ENCODE measurements at regions not wholly inside any gene's neighbourhood (a gene's known extent, or its start where the extent isn't known, plus 50 kb on each side); places are given as distances from the start of the nearest gene placed in this dataset.

- H3K9me3 ChIP-seq, result peaks cover 0 to 7% (median 0%) of the 10 kb centered on the region in 12 donors
- intact Hi-C loops (cut with DNase I), result no loop called here
- WGBS, 4 donors, result 14 to 25% (median 20%) methylated on average over 2 of the region's 2 CpGs
- TF ChIP-seq POLR2A (IDR thresholded peaks at IDR 0.05), result no peak
- no peak for TF ChIP-seq CTCF (IDR thresholded peaks at IDR 0.05)
- no peak overlapping the region for H3K27ac ChIP-seq
- no peaks in the 10 kb centered on the region for H3K36me3 ChIP-seq
- DNase-seq, result peak in 1 of 5 donors; percentile 20
- no peaks in the 10 kb centered on the region for H3K27me3 ChIP-seq
- H3K4me3 ChIP-seq, result no peak overlapping the region
- no peak for ATAC-seq
- H3K4me1 ChIP-seq, result peaks cover 0 to 7% (median 0%) of the 10 kb centered on the region in 12 donors
These were observed 485.2 kb upstream of the ROBO2 start for GRCh38 chr3:76554707-76555106.

DNA sequence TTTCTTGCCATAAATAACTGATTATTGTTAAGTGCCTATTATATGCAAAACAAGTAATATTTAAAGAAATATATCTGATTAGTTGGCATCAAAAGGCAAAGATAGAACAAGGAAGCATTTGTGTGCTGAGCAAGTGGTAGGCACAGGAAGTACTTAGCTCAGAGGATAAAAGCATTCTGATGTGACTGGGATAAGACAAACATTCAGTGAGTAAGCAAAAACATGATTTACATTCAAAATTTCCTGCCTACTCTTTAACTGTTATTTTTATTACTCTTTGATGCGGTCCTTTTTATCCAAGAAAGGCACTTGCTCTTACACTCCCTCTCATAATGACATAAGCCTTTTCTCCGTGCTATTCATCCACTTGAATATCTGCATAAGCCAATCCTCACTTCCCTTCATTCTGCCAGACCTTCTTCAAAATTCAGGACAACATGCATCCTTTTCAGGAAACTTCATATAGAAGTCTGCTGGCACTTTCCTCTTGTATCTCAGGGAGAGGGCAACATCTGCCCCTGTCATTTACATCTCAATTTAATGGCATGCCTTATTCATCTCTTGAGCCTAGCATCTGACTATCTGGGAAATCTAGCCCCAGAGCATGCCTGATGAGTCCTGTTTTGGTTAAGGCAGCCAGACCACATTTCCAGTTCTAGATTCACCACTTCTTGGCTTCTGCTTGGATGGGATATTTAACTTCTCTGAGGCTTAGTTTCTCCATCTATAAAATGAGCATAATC is 478.2 kb upstream of the ROBO2 start:
- intact Hi-C loops (cut with DNase I), result loop anchor here in 1 of 10 donors (10.0 kb wide), 1 partner anchor 57 kb away; no protein-coding TSS in a partner anchor
- H3K9me3 ChIP-seq, result no peaks in the 10 kb centered on the region
- TF ChIP-seq POLR2A (IDR thresholded peaks at IDR 0.05), result no peak
- TF ChIP-seq CTCF (IDR thresholded peaks at IDR 0.05), result no peak
- 33 to 57% (median 49%) methylated on average over 2 of the region's 2 CpGs for WGBS, 4 donors
- H3K4me1 ChIP-seq, result peaks cover 0 to 6% (median 0%) of the 10 kb centered on the region in 12 donors
- H3K4me3 ChIP-seq, result no peak overlapping the region
- H3K36me3 ChIP-seq, result no peaks in the 10 kb centered on the region
- no peak for DNase-seq
- no peak for ATAC-seq
- no peak overlapping the region for H3K27ac ChIP-seq
- H3K27me3 ChIP-seq, result no peaks in the 10 kb centered on the region

DNA sequence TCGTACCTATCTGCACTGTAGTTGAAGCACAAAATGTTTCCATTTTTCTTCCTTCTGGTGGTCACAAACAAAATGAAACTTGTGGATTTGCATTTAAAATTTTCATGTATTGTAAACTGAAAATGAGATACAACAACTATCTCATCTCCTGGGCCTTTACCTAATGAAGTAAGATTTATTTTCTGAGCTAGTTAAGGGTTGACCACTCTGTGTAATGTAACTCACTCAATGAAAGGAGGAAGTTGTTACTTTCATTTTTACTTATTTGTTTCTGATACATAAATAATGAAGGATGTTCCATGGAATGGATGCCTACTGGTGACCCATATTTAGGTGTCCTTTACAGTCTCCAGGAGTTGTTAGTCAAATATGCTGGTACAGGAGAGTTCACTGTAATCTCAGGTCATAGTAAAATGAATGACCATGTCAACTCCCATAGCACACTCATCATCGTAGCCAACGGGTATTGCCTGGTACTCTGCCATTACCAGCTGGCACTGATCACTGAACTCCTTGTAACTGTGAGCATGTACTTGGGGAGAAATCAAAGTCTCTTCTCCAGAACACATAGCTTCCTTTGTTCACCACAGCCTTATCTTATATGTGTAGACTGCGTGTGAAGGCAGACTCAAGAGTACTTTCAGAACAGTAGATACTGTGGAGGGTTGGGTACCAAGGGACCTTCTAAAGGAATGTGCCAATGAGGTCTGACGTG is 474.2 kb upstream of the ROBO2 start:
- H3K9me3 ChIP-seq, result no peaks in the 10 kb centered on the region
- no peaks in the 10 kb centered on the region for H3K27me3 ChIP-seq
- intact Hi-C loops (cut with DNase I), result loop anchor here in 2 of 10 donors (5.0 to 10.0 kb wide), 2 partner anchors 61 to 198 kb away; no protein-coding TSS in a partner anchor
- H3K4me3 ChIP-seq, result no peak overlapping the region
- peaks cover 0 to 6% (median 0%) of the 10 kb centered on the region in 12 donors for H3K4me1 ChIP-seq
- no peak for TF ChIP-seq CTCF (IDR thresholded peaks at IDR 0.05)
- TF ChIP-seq POLR2A (IDR thresholded peaks at IDR 0.05), result no peak
- peak; percentile 73 to 99 (median 90) for ATAC-seq
- no peaks in the 10 kb centered on the region for H3K36me3 ChIP-seq
- WGBS, 4 donors, result 42 to 45% (median 44%) methylated on average over 5 of the region's 5 CpGs
- no peak overlapping the region for H3K27ac ChIP-seq
- peak in 2 of 5 donors; percentile 36 to 38 for DNase-seq

GRCh38 chr3:76566211-76566534 is 473.7 kb upstream of the ROBO2 start:
- no peaks in the 10 kb centered on the region for H3K27me3 ChIP-seq
- H3K27ac ChIP-seq, result no peak overlapping the region
- TF ChIP-seq CTCF (IDR thresholded peaks at IDR 0.05) (no peak), POLR2A (IDR thresholded peaks at IDR 0.05) (no peak)
- peaks cover 0 to 6% (median 0%) of the 10 kb centered on the region in 12 donors for H3K4me1 ChIP-seq
- peak in 3 of 4 donors; percentile 44 to 84 (median 67) for ATAC-seq
- 39 to 46% (median 43%) methylated on average over 2 of the region's 2 CpGs for WGBS, 4 donors
- DNase-seq, result no peak
- intact Hi-C loops (cut with DNase I), result loop anchor here in 2 of 10 donors (5.0 to 10.0 kb wide), 2 partner anchors 61 to 199 kb away; no protein-coding TSS in a partner anchor
- H3K4me3 ChIP-seq, result no peak overlapping the region
- H3K9me3 ChIP-seq, result no peaks in the 10 kb centered on the region
- H3K36me3 ChIP-seq, result no peaks in the 10 kb centered on the region
